Testis (tissue), 2 donors: ENCODE measurements at regions not wholly inside any gene's neighbourhood (a gene's known extent, or its start where the extent isn't known, plus 50 kb on each side); places are given as distances from the start of the nearest gene placed in this dataset.

ENCODE experiments used
- CTCF ChIP-seq, 3 experiments: fragments of 450-650 bp in 2 of 3; fragments of 200-600 bp in 1 of 3; sonication (generic) in 1 of 3; IDR thresholded peaks; one replicate each; pipeline ENCODE4 v1.5.1; 2016 to 2019; ENCODE audit warnings: antibody characterized with exemption in 3 of 3, mild to moderate bottlenecking in 2 of 3, moderate library complexity in 1 of 3
- POLR2A ChIP-seq: fragments of 450-650 bp; IDR thresholded peaks from one replicate; pipeline ENCODE4 v1.6.1; 2017; ENCODE audit warnings: antibody characterized with exemption, mild to moderate bottlenecking, moderate library complexity

- TF ChIP-seq CTCF (IDR thresholded peaks at IDR 0.05) (no peak), POLR2A (no peak)
Measured at GRCh38 chrX:143787341-143787740, 66.8 kb upstream of the SPANXN2 start.
